Activated CD4-positive, alpha-beta T cell treated with anti-CD3 and anti-CD28 coated beads, Interleukin-2, amount 10 ng/mL, durations not matched to agents 24 days and 14 days (primary cell): ENCODE measurements at regions not wholly inside any gene's neighbourhood (a gene's known extent, or its start where the extent isn't known, plus 50 kb on each side); places are given as distances from the start of the nearest gene placed in this dataset.

ENCODE experiments used
- DNase-seq: peaks from one replicate; pipeline ENCODE4 v3.0.0; 2022
- H3K27ac Mint-ChIP-seq: one replicate; pipeline ENCODE4 v1.8.0; 2022; ENCODE audit warnings: mild to moderate bottlenecking, mixed read lengths
- H3K27me3 Mint-ChIP-seq: one replicate; pipeline ENCODE4 v1.8.0; 2022; ENCODE audit warnings: mixed read lengths
- H3K36me3 Mint-ChIP-seq: one replicate; pipeline ENCODE4 v1.8.0; 2022; ENCODE audit warnings: low read depth, mild to moderate bottlenecking, mixed read lengths
- H3K4me1 Mint-ChIP-seq: one replicate; pipeline ENCODE4 v1.8.0; 2021; ENCODE audit warnings: mixed read lengths
- H3K4me3 Mint-ChIP-seq: one replicate; pipeline ENCODE4 v1.8.0; 2022; ENCODE audit warnings: mild to moderate bottlenecking, moderate library complexity, mixed read lengths
- H3K9me3 Mint-ChIP-seq: one replicate; pipeline ENCODE4 v1.8.0; 2021; ENCODE audit warnings: mixed read lengths
- intact Hi-C: fragments of 100-400 bp; cut with micrococcal nuclease; formaldehyde crosslinking; loops from one replicate; pipeline ENCODE4 v1.15.1; 2023

GRCh38 chr7:52980129-52980528 is 55.3 kb upstream of the POM121L12 start:
- no peaks in the 10 kb centered on the region for H3K36me3 Mint-ChIP-seq
- H3K27ac Mint-ChIP-seq, result no peak overlapping the region
- no peaks in the 10 kb centered on the region for H3K27me3 Mint-ChIP-seq
- intact Hi-C loops, result no loop called here
- peaks cover 8% of the 10 kb centered on the region for H3K9me3 Mint-ChIP-seq
- H3K4me3 Mint-ChIP-seq, result no peak overlapping the region
- no peaks in the 10 kb centered on the region for H3K4me1 Mint-ChIP-seq
- DNase-seq, result no peak

DNA sequence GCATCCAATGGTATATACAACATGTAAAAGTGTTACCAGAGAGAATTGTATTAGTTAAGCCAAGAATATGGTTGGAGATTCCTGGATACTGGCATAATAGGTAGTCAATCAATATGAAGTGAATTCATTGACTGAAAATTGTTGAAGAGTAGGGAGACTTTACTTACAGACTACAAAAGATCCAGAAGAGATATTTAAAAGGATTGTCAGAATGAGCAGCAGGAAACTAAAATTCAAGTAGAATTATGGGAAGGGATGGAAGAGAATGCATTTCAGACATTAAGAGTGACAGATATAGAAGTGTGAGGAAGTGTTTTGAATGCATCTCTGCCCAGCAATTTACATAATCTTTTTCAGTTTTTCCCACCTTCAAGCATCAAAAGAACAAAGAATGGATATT is 62.3 kb upstream of the POM121L12 start:
- DNase-seq, result no peak
- Mint-ChIP-seq H3K4me1 (no peaks in the 10 kb centered on the region), H3K27ac (no peak overlapping the region), H3K4me3 (no peak overlapping the region), H3K36me3 (no peaks in the 10 kb centered on the region), H3K9me3 (peaks cover 4% of the 10 kb centered on the region), H3K27me3 (no peaks in the 10 kb centered on the region)
- intact Hi-C loops, result no loop called here

DNA sequence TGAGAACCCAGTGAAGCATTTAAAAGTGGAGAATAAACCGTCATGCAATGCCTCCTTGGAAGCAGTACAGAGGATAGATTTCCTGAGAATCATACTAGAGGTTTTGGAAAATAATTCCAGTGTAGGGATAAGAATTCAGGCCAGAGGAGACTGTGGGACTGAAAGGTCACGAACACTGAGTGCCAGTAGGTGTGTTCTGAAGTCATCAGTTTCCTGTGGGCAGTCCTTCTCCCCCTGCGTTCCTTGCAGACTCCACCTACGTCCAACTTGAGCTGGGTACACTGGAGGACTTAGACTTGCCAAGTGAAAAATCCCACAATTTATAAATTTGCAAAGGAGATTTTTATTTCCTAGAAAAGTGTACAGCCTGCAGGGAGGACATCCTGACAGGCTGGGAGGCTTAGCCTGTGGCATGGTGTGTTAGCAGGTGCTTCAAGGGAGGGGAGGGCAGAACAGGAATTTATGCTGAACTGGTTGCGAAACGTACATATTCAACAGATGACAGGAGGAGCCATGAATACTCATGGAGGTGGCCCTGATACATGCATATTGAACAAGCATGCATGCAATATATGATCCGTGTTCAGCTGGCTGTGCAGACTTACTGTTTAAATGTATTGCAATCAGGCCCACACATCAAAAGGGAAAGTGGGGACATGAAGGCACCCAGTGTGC is 72.9 kb upstream of the POM121L12 start:
- H3K36me3 Mint-ChIP-seq, result no peaks in the 10 kb centered on the region
- DNase-seq, result no peak
- intact Hi-C loops, result no loop called here
- peaks cover 4% of the 10 kb centered on the region for H3K9me3 Mint-ChIP-seq
- no peaks in the 10 kb centered on the region for H3K4me1 Mint-ChIP-seq
- no peak overlapping the region for H3K4me3 Mint-ChIP-seq
- H3K27ac Mint-ChIP-seq, result no peak overlapping the region
- no peaks in the 10 kb centered on the region for H3K27me3 Mint-ChIP-seq

GRCh38 chr7:52961084-52961483 is 74.3 kb upstream of the POM121L12 start:
- H3K4me1 Mint-ChIP-seq, result no peaks in the 10 kb centered on the region
- H3K4me3 Mint-ChIP-seq, result no peak overlapping the region
- intact Hi-C loops, result no loop called here
- no peak for DNase-seq
- no peak overlapping the region for H3K27ac Mint-ChIP-seq
- H3K27me3 Mint-ChIP-seq, result no peaks in the 10 kb centered on the region
- peaks cover 4% of the 10 kb centered on the region for H3K9me3 Mint-ChIP-seq
- H3K36me3 Mint-ChIP-seq, result no peaks in the 10 kb centered on the region

- H3K27ac Mint-ChIP-seq, result no peak overlapping the region
- H3K4me3 Mint-ChIP-seq, result no peak overlapping the region
- H3K36me3 Mint-ChIP-seq, result no peaks in the 10 kb centered on the region
- DNase-seq, result no peak
- peaks cover 4% of the 10 kb centered on the region for H3K9me3 Mint-ChIP-seq
- no peaks in the 10 kb centered on the region for H3K27me3 Mint-ChIP-seq
- intact Hi-C loops, result no loop called here
- no peaks in the 10 kb centered on the region for H3K4me1 Mint-ChIP-seq
Observed at GRCh38 chr7:52959878-52960660, 75.4 kb upstream of the POM121L12 start.

DNA sequence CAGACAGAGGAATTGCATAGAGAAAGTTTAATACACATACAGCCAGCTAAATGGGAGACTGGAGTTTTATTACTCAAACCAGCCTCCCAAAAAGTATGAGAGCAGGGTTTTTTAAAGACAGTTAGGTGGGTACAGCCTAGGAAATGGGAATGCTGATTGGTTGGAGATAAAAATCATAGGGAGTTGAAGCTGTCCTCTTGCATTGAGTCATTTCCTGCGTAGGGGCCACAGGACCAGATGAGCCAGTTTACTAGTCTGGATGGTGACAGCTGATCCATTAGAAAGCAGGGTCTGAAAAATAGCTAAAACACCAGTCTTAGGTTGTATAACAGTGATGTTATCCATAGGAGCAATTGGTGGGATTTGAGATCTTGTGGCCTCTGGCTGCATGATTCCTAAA is 76.1 kb upstream of the POM121L12 start:
- Mint-ChIP-seq H3K27ac (no peak overlapping the region), H3K4me1 (no peaks in the 10 kb centered on the region), H3K27me3 (no peaks in the 10 kb centered on the region), H3K36me3 (no peaks in the 10 kb centered on the region), H3K4me3 (no peak overlapping the region), H3K9me3 (peaks cover 4% of the 10 kb centered on the region)
- DNase-seq, result no peak
- intact Hi-C loops, result no loop called here

DNA sequence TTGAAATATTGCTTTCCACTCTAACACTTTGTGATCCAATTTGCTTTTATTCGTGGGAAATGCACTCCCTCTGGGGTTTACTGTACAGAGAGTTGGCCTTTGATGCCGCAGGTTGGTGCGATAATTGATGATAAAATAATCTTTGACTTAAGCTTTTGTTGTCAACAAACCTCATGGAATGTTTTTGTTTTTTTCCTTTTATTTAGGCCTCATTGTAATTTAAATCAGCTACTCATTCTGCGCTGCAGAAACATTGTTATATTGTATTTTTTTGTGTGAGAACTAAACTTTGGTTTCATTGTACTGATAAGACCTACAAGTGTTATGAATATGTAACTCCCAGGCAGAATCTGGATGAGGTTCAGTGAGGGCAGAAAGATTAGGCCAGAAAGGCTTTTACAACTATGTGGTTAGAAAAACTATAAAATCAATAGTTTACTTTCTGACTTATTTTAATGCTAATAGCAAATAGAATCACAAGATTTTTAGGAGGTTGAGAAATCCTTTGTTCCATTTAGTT is 76.8 kb upstream of the POM121L12 start:
- H3K27me3 Mint-ChIP-seq, result no peaks in the 10 kb centered on the region
- intact Hi-C loops, result no loop called here
- peaks cover 4% of the 10 kb centered on the region for H3K9me3 Mint-ChIP-seq
- no peak overlapping the region for H3K27ac Mint-ChIP-seq
- no peak for DNase-seq
- no peaks in the 10 kb centered on the region for H3K4me1 Mint-ChIP-seq
- H3K36me3 Mint-ChIP-seq, result no peaks in the 10 kb centered on the region
- no peak overlapping the region for H3K4me3 Mint-ChIP-seq

GRCh38 chr7:52956379-52956915 is 79.0 kb upstream of the POM121L12 start:
- Mint-ChIP-seq H3K27me3 (no peaks in the 10 kb centered on the region), H3K36me3 (no peaks in the 10 kb centered on the region), H3K4me1 (no peaks in the 10 kb centered on the region), H3K27ac (no peak overlapping the region), H3K4me3 (no peak overlapping the region), H3K9me3 (peaks cover 4% of the 10 kb centered on the region)
- DNase-seq, result no peak
- intact Hi-C loops, result no loop called here

DNA sequence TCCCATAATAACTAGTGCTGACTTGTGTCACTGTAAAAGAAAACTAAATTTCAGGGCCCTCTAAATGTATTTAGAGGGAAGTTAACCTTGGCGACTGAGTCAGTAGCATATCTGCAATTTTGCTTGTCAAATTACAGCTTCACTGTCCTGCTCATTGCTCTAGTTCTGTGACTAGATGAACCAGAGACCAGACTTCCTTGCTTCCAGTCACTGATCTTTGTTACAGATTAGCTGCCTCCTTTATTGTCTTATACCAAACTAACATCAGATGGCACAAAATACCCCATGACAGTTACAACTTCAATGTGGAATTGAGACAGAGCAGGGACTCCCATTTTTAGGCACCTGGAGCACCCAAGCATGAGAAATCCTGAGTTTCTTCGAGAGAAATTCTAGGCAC is 79.9 kb upstream of the POM121L12 start:
- no peak overlapping the region for H3K27ac Mint-ChIP-seq
- H3K9me3 Mint-ChIP-seq, result peaks cover 4% of the 10 kb centered on the region
- H3K27me3 Mint-ChIP-seq, result no peaks in the 10 kb centered on the region
- DNase-seq, result no peak
- no peak overlapping the region for H3K4me3 Mint-ChIP-seq
- H3K36me3 Mint-ChIP-seq, result no peaks in the 10 kb centered on the region
- H3K4me1 Mint-ChIP-seq, result no peaks in the 10 kb centered on the region
- intact Hi-C loops, result no loop called here

- no peaks in the 10 kb centered on the region for H3K9me3 Mint-ChIP-seq
- H3K36me3 Mint-ChIP-seq, result no peaks in the 10 kb centered on the region
Observed at GRCh38 chr7:52944921-52945320, 90.5 kb upstream of the POM121L12 start.

DNA sequence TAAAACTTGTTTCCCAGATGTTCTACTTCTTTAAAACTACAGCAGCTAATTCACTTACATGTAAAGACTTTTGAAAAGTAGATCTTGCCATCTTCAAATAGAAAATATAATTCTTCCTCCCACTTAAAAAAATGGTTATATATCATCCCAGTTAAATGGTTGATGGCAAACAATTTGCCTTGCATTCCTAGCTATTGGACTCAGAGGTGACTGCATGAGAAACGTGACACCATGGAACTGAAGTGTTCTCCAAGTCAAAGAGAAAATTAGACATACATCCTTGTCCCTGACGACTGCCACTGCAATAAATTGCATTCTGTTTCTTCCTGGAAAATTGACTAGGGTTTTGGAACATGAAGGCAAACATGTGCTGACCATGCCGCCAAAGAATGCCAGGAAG is 95.0 kb upstream of the POM121L12 start:
- Mint-ChIP-seq H3K36me3 (no peaks in the 10 kb centered on the region), H3K4me1 (no peaks in the 10 kb centered on the region), H3K9me3 (no peaks in the 10 kb centered on the region), H3K27me3 (no peaks in the 10 kb centered on the region), H3K27ac (no peak overlapping the region), H3K4me3 (no peak overlapping the region)
- intact Hi-C loops, result no loop called here
- DNase-seq, result no peak

More at GRCh38 chr7:52944921-52945320, 90.5 kb upstream of the POM121L12 start:
- intact Hi-C loops, result no loop called here
- DNase-seq, result no peak
- Mint-ChIP-seq H3K4me1 (no peaks in the 10 kb centered on the region), H3K4me3 (no peak overlapping the region), H3K27ac (no peak overlapping the region), H3K27me3 (no peaks in the 10 kb centered on the region)

- H3K27ac Mint-ChIP-seq, result no peak overlapping the region
- peaks cover under 1% of the 10 kb centered on the region for H3K9me3 Mint-ChIP-seq
- no peak for DNase-seq
- no peaks in the 10 kb centered on the region for H3K27me3 Mint-ChIP-seq
- H3K4me1 Mint-ChIP-seq, result no peaks in the 10 kb centered on the region
- intact Hi-C loops, result no loop called here
- no peaks in the 10 kb centered on the region for H3K36me3 Mint-ChIP-seq
- no peak overlapping the region for H3K4me3 Mint-ChIP-seq
Observed at GRCh38 chr7:52938455-52939133, 96.8 kb upstream of the POM121L12 start.

DNA sequence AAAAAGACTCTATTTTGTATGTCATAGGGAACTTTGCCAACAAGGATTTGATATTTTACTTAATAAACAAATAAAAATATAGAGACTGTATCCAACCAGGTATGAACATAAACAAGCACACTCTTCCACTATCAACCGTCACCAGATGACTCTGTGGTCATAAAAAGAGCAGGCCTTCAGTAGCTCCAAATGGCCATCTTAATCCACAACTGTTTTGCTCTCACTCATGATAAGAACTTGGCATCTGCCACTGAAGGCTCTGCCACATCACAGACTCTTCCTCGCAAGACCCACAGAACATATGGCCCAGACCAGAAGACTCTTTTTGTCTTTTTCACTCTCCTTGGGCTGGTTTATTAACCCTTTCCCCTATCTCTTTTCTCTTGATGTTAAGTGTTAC is 98.7 kb upstream of the POM121L12 start:
- DNase-seq, result no peak
- Mint-ChIP-seq H3K9me3 (peaks cover 8% of the 10 kb centered on the region), H3K36me3 (no peaks in the 10 kb centered on the region), H3K4me1 (no peaks in the 10 kb centered on the region), H3K27me3 (no peaks in the 10 kb centered on the region), H3K27ac (no peak overlapping the region), H3K4me3 (no peak overlapping the region)
- intact Hi-C loops, result no loop called here

DNA sequence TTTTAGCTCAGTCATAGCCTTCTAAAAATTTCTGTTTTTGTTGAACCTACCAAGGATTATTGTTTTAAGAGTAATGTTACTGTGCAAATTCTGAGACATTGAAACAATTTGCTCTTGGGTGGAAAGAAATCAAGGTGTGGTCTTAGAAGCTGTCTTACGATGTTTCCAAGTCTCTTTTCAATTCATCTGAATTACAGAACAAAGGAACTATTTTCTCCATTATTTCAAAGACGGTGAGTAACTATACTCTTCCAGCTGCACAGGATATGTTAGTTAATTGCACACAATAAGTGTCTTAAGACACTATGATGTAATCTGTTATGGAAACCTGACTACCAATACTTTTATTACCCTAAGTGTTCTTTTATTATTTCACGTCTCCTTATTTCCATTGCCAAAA is 106.8 kb upstream of the POM121L12 start:
- H3K36me3 Mint-ChIP-seq, result no peaks in the 10 kb centered on the region
- intact Hi-C loops, result no loop called here
- no peak for DNase-seq
- H3K4me1 Mint-ChIP-seq, result no peaks in the 10 kb centered on the region
- H3K4me3 Mint-ChIP-seq, result no peak overlapping the region
- no peak overlapping the region for H3K27ac Mint-ChIP-seq
- H3K27me3 Mint-ChIP-seq, result no peaks in the 10 kb centered on the region
- H3K9me3 Mint-ChIP-seq, result peaks cover 12% of the 10 kb centered on the region
